NCI-H2081 treated with DMSO at 0.1 percent for 48 hours (cell line): ENCODE measurements at regions not wholly inside any gene's neighbourhood (a gene's known extent, or its start where the extent isn't known, plus 50 kb on each side); places are given as distances from the start of the nearest gene placed in this dataset.

ENCODE experiments used
- DNase-seq: peaks from one replicate; lab custom pipeline; 2025; lab: John Stamatoyannopoulos, UW

DNA sequence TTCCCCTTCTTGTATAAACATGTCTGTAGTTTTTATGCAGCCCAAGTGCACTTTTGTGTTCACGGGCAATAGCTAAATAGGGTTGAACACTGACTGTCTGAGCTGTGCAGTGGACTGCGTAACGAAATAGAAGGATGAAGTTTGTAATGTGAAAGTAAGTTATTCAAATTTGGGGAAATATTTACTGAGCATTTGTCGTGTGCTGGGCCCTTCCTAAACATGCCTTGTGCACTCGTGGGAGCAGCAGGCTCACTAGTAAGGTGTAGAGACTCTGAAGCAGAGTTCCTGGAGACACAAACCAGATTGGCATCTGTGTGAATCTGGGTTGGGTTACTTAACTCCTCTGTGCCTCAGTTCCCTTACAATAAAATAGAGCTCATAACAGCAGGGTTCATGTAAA, 51.7 kb upstream of the C1QTNF7 start:
- DNase-seq, result no peak

DNA sequence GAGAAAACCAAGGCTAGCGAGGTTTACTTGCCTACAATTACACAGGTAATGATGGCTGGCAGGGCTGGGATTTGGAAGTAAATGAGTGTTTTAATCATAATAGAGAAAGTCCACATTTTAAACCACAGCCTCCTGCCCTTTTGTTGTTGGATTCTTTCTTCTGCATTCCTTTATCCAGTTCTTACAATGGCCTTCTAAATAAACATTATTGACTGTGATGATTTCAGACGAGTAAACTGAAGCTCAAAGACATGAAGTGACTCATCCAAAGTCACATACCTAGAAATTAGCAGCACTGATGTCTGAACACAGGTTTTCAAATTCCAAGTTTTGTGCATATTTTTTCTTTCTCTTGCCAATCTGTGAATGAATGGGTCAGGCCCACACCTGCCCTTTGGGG, 51.2 kb upstream of the C1QTNF7 start:
- no peak for DNase-seq
